Ovary (tissue), 7 donors: ENCODE measurements at regions not wholly inside any gene's neighbourhood (a gene's known extent, or its start where the extent isn't known, plus 50 kb on each side); places are given as distances from the start of the nearest gene placed in this dataset.

Experiments
- DNase-seq, 5 donors: peaks; one replicate each; pipeline ENCODE4 v3.0.0-alpha.2; 2019 to 2020
- H3K27ac ChIP-seq, 2 donors: fragments of 200-600 bp; one replicate each; pipeline versions ENCODE4 v1.5.1 to v1.8.0; 2019 to 2022
- H3K27me3 ChIP-seq: fragments of 200-600 bp; one replicate; pipeline ENCODE4 v1.8.0; 2022
- H3K36me3 ChIP-seq: fragments of 200-600 bp; sonication (generic); one replicate; pipeline ENCODE4 v1.5.1; 2019
- H3K4me1 ChIP-seq: one replicate; pipeline ENCODE4 v1.8.1; 2013; ENCODE audit warnings: mild to moderate bottlenecking, moderate library complexity; ENCODE audit not compliant: insufficient read depth
- H3K4me3 ChIP-seq: fragments of 200-600 bp; sonication (generic); one replicate; pipeline ENCODE4 v1.5.1; 2017
- H3K9me3 ChIP-seq, 2 donors: fragments of 200-600 bp in 1 of 2; sonication (generic) in 1 of 2; one replicate each; pipeline versions ENCODE4 v1.5.1 to v1.8.1; 2013 to 2019; ENCODE audit warnings: mild to moderate bottlenecking in 1 of 2, moderate library complexity in 1 of 2
- EP300 ChIP-seq: sonication (generic); formaldehyde crosslinking; IDR thresholded peaks from one replicate; pipeline ENCODE4 v1.6.1; 2017; ENCODE audit warnings: antibody characterized with exemption
- POLR2A ChIP-seq: fragments of 450-650 bp; IDR thresholded peaks from one replicate; pipeline ENCODE4 v1.6.1; 2017; ENCODE audit warnings: antibody characterized with exemption, mild to moderate bottlenecking, moderate library complexity
- WGBS, 3 donors: extraction: QIAGEN DNeasy Blood & Tissue Kit in 1 of 3; methylation state at CpG; one replicate each; pipeline versions ENCODE4 v1.1.5 to v1.1.7; 2013 to 2017; 5-methylcytosine and 5-hydroxymethylcytosine counted together
- intact Hi-C, 4 donors: fragments of 100-400 bp; cut with DNase I; formaldehyde crosslinking; loops; one replicate each; pipeline versions ENCODE4 v1.11.0 to v1.15.1; 2022 to 2023
- TF ChIP-seq, protein P1 (sequence below), 3 donors: fragments of 450-650 bp in 2 of 3; fragments of 200-600 bp in 1 of 3; IDR thresholded peaks; one replicate each; pipeline versions ENCODE4 v1.5.1 to v1.8.0; 2016 to 2022; ENCODE audit warnings: antibody characterized with exemption in 3 of 3, mild to moderate bottlenecking in 1 of 3
- donor health status: DM: no; HTN: no; CAD: no; lungs with moderate emphysema.
- donor health status: DM: no; HTN: no; CAD: no.
- donor health status: Bipolar disorder and iron deficiency.
- donor health status: DM: no; HTN: no; CAD: no.
- donor health status: DM: yes; HTN: yes; CAD: no.

DNA sequence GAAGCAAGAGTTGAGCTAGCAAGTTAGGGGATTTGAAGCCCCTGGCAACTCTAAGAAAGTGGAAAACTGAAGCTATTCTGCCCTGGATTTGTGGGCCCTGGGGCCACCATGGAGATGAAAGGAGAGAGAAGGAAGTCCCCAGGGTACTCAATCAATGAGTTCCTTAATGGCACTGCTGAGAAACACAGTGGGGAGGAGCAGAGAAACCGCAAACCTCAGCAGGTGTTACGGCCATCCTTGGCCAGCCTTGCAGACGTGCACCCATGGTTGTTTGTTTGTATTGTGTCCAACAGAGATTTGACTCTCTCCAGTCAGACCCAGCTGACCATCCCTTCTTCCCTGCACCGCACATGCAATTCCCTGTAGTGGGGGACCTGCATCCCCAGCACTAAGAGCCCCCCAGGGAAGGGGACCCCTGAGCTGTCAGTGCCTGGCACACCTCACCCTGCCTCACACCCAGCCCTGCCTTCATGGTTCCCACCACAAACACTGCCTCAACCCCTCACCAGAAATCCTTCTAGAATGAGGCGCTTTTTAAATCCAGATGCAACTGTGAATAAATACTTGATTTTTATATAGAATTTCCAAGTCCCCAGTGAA, 255.3 kb downstream of the SH3BP4 start:
- intact Hi-C loops = no loop called here
- Histone ChIP-seq H3K27ac (no peak overlapping the region), H3K4me1 (no peaks in the 10 kb centered on the region), H3K36me3 (no peaks in the 10 kb centered on the region), H3K27me3 (no peaks in the 10 kb centered on the region), H3K9me3 (no peaks in the 10 kb centered on the region), H3K4me3 (no peak overlapping the region)
- WGBS, 3 donors = 48 to 75% (median 52%) methylated on average over 5 of the region's 5 CpGs
- DNase-seq = no peak
- no peak for TF ChIP-seq POLR2A
- TF ChIP-seq EP300 = no peak
- TF ChIP-seq, protein P1, sequence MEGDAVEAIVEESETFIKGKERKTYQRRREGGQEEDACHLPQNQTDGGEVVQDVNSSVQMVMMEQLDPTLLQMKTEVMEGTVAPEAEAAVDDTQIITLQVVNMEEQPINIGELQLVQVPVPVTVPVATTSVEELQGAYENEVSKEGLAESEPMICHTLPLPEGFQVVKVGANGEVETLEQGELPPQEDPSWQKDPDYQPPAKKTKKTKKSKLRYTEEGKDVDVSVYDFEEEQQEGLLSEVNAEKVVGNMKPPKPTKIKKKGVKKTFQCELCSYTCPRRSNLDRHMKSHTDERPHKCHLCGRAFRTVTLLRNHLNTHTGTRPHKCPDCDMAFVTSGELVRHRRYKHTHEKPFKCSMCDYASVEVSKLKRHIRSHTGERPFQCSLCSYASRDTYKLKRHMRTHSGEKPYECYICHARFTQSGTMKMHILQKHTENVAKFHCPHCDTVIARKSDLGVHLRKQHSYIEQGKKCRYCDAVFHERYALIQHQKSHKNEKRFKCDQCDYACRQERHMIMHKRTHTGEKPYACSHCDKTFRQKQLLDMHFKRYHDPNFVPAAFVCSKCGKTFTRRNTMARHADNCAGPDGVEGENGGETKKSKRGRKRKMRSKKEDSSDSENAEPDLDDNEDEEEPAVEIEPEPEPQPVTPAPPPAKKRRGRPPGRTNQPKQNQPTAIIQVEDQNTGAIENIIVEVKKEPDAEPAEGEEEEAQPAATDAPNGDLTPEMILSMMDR (IDR thresholded peaks at IDR 0.05) = no peak

DNA sequence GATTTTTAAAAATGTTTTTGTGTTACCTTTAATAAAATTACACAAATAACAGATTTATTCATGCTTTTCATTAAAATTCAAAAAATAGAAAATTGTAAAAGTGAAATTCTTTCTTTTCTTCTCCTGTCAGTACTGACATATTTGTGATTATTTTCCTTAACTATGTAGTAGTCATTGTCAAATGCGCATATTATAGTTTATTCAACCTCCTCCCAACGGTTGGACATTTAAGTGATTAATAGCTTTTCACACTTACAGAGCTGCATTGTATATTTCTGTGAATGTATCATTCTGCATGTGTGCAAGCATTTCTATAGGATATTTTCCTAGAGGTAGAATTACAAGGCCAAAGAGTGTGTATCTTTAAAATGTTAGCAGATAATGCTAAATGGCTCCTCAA, 259.2 kb downstream of the SH3BP4 start:
- TF ChIP-seq, protein P1 (IDR thresholded peaks at IDR 0.05) = no peak
- TF ChIP-seq EP300 = no peak
- no peak for TF ChIP-seq POLR2A

DNA sequence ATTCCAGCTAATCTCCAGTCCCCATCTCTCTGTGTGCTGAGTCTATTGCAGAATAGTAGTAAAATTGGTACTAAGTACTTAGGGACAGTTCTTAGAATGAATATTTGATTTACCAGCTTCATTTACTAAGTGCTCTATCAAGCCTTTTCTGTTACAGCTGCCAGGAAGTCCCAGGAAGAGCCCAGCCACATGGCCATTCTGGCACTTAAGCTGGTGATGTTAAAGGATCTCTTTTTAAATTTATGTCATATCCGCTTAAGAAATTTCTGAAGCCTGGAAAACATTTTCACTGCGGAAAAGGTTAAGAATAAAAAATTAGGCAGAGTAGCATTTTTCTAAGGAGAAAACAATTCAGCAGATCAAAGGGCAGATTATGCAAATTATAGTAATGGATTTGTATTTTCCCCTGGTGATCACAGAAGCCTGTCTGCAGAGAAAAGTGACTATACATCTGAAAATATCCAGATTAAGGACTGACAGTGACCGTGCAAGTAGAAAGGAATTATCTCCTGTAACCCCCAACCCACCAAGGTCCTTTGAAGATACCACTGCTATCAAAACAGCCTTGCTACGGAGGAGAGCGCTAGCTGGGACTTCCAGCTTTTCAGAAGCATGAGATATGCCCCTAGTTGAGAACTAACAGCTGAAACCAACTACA, 260.8 kb downstream of the SH3BP4 start:
- H3K27ac ChIP-seq = no peak overlapping the region

More for the DNA sequence above, 259.2 kb downstream of the SH3BP4 start:
- DNase-seq = no peak
- Histone ChIP-seq H3K36me3 (no peaks in the 10 kb centered on the region), H3K9me3 (no peaks in the 10 kb centered on the region), H3K27me3 (no peaks in the 10 kb centered on the region), H3K27ac (no peak overlapping the region), H3K4me3 (no peak overlapping the region), H3K4me1 (no peaks in the 10 kb centered on the region)
- WGBS, 3 donors = 21 to 30% (median 23%) methylated on average over 2 of the region's 2 CpGs
- intact Hi-C loops = no loop called here

DNA sequence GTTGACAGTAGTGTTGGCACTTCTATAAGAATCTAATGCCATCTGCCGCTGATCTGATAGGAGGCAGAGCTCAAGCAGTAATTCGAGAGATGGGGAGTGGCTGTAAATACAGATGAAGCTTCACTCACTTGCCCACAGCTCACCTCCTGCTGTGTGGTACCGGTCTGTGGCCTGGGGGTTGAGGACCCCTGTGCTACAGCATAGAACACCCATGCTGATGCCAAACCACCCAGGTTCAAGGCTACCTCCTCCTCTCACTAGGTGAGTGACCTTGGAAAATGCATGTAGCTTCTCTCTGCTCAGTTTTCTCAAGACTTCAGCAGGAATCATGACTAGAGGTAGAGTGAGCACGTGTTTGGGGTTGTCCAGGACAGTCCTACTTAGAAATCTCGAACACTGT, 263.4 kb downstream of the SH3BP4 start:
- Histone ChIP-seq H3K27ac (no peak overlapping the region), H3K36me3 (no peaks in the 10 kb centered on the region), H3K4me1 (no peaks in the 10 kb centered on the region), H3K9me3 (no peaks in the 10 kb centered on the region), H3K4me3 (no peak overlapping the region), H3K27me3 (no peaks in the 10 kb centered on the region)
- no peak for DNase-seq
- TF ChIP-seq, protein P1 (IDR thresholded peaks at IDR 0.05) = no peak
- TF ChIP-seq POLR2A = no peak
- no peak for TF ChIP-seq EP300
- 72 to 87% (median 80%) methylated on average over 5 of the region's 5 CpGs for WGBS, 3 donors
- intact Hi-C loops = no loop called here

More for the DNA sequence above, 260.8 kb downstream of the SH3BP4 start:
- DNase-seq = no peak
- Histone ChIP-seq H3K9me3 (no peaks in the 10 kb centered on the region), H3K4me3 (no peak overlapping the region), H3K4me1 (no peaks in the 10 kb centered on the region), H3K36me3 (no peaks in the 10 kb centered on the region), H3K27me3 (no peaks in the 10 kb centered on the region)
- TF ChIP-seq POLR2A = no peak
- TF ChIP-seq EP300 = no peak
- TF ChIP-seq, protein P1 (IDR thresholded peaks at IDR 0.05) = no peak
- 37 to 44% (median 39%) methylated on average over 5 of the region's 5 CpGs for WGBS, 3 donors
- intact Hi-C loops = no loop called here
